HCT116 (cell line): ENCODE measurements at regions not wholly inside any gene's neighbourhood (a gene's known extent, or its start where the extent isn't known, plus 50 kb on each side); places are given as distances from the start of the nearest gene placed in this dataset.
"Not testable (repeated sequence)": the region's sequence is repeated elsewhere in the genome, so short reads cannot be mapped to it uniquely, and the experiment has no call there.

Experiments used
- ATAC-seq: fragments of 200-7000 bp; cut with Tn5 transposase; 2 replicates; pipeline ENCODE4 v1.9.1; 2020; ENCODE audit warnings: mild to moderate bottlenecking, moderate library complexity
- BruUV-seq: library from RNA; stranded (reverse); fragments of 400-500 nt; replicated peaks from 2 replicates; lab custom pipeline; 2021; lab: Mats Ljungman, UMichigan
- CTCF ChIA-PET: fragments of 300-600 bp; sonication (Branson Sonifier 250); formaldehyde crosslinking; loops from one replicate; lab custom pipeline; 2021; ENCODE audit warnings: antibody characterized with exemption; lab: Charles Lee
- POLR2A ChIA-PET: fragments of 300-600, 350-600 bp; sonication (Branson Sonifier 250); formaldehyde crosslinking; loops from one replicate; lab custom pipeline; 2021; ENCODE audit warnings: antibody characterized with exemption; lab: Charles Lee
- RAD21 ChIA-PET, 2 experiments: fragments of 300-600 bp; sonication (Branson Sonifier 250); formaldehyde crosslinking; loops; one replicate each; lab custom pipeline; 2023; ENCODE audit warnings: low total read pairs in 2 of 2; ENCODE audit not compliant: uncharacterized antibody in 2 of 2, unreplicated experiment in 2 of 2, low non-redundant PET in 1 of 2; lab: Charles Lee
- DNase-seq: peaks from one replicate; pipeline ENCODE4 v3.0.0-alpha.2; 2010; ENCODE audit warnings: low read depth, low spot score
- H2AFZ ChIP-seq: fragments of 200-600 bp; shearing (Covaris generic), sonication (generic); 2 replicates; pipeline ENCODE4 v1.6.1; 2017; ENCODE audit warnings: low read depth, mixed run types, mixed read lengths, antibody characterized with exemption, low read length; ENCODE audit not compliant: poor library complexity, severe bottlenecking
- H3K27ac ChIP-seq: 2 replicates; pipeline ENCODE4 v1.5.1; 2012; ENCODE audit warnings: low read depth, low read length
- H3K27me3 ChIP-seq: fragments of 200-600 bp; sonication (generic); 2 replicates; pipeline ENCODE4 v1.6.1; 2016; ENCODE audit warnings: mixed run types, low read length, mixed read lengths; ENCODE audit not compliant: insufficient read depth
- H3K36me3 ChIP-seq, 2 experiments: fragments of 200-500 bp in 1 of 2; fragments of 200-600 bp in 1 of 2; sonication (Bioruptor generic) in 1 of 2; sonication (generic) in 1 of 2; 2 replicates each; pipeline versions ENCODE4 v1.5.1 to v1.6.1; 2014 to 2016; ENCODE audit warnings: low read length in 2 of 2, inconsistent platforms in 1 of 2, mixed read lengths in 1 of 2, mixed run types in 1 of 2; ENCODE audit not compliant: insufficient read depth in 2 of 2, control insufficient read depth in 1 of 2
- H3K4me1 ChIP-seq, 2 experiments: fragments of 200-600 bp in 1 of 2; sonication (generic) in 1 of 2; 2 replicates each; pipeline versions ENCODE4 v1.5.1 to v1.6.1; 2012 to 2017; ENCODE audit warnings: low read length in 2 of 2, inconsistent platforms in 1 of 2, mild to moderate bottlenecking in 1 of 2, mixed read lengths in 1 of 2, mixed run types in 1 of 2, moderate library complexity in 1 of 2; ENCODE audit not compliant: insufficient read depth in 2 of 2, control insufficient read depth in 1 of 2
- H3K4me2 ChIP-seq: fragments of 200-600 bp; sonication (generic); 2 replicates; pipeline ENCODE4 v1.6.1; 2017; ENCODE audit warnings: mixed run types, low read length, mixed read lengths
- H3K4me3 ChIP-seq, 2 experiments: fragments of 200-600 bp in 1 of 2; sonication (generic) in 1 of 2; replicated peaks in 1 of 2; 2 replicates each; pipeline ENCODE4 v1.5.1; 2011 to 2016; ENCODE audit warnings: low read length in 2 of 2, control low read depth in 1 of 2, low read depth in 1 of 2, mild to moderate bottlenecking in 1 of 2, mixed read lengths in 1 of 2, mixed run types in 1 of 2
- H3K79me2 ChIP-seq: fragments of 200-600 bp; sonication (generic); 2 replicates; pipeline ENCODE4 v1.6.1; 2017; ENCODE audit warnings: mild to moderate bottlenecking, mixed run types, low read length, moderate library complexity, mixed read lengths; ENCODE audit not compliant: insufficient read depth
- H3K9ac ChIP-seq: fragments of 200-600 bp; sonication (generic); 2 replicates; pipeline ENCODE4 v1.6.1; 2016; ENCODE audit warnings: low read length, mixed read lengths
- H3K9me2 ChIP-seq: fragments of 200-600 bp; sonication (generic), shearing (Covaris generic); 2 replicates; pipeline ENCODE4 v1.6.1; 2017; ENCODE audit warnings: mixed run types, mild to moderate bottlenecking, moderate library complexity; ENCODE audit not compliant: insufficient read depth
- H3K9me3 ChIP-seq, 2 experiments: fragments of 200-500 bp in 1 of 2; fragments of 200-600 bp in 1 of 2; sonication (Bioruptor generic) in 1 of 2; sonication (generic) in 1 of 2; 2 replicates each; pipeline ENCODE4 v1.6.1; 2014 to 2017; ENCODE audit warnings: low read length in 2 of 2, mixed read lengths in 2 of 2, inconsistent platforms in 1 of 2, low read depth in 1 of 2, mild to moderate bottlenecking in 1 of 2, mixed run types in 1 of 2, moderate library complexity in 1 of 2; ENCODE audit not compliant: control insufficient read depth in 1 of 2, insufficient read depth in 1 of 2
- H4K20me1 ChIP-seq: fragments of 200-600 bp; sonication (generic), shearing (Covaris generic); 2 replicates; pipeline ENCODE4 v1.6.1; 2017; ENCODE audit warnings: mixed run types, mild to moderate bottlenecking, moderate library complexity; ENCODE audit not compliant: insufficient read depth
- CBX3 ChIP-seq: IDR thresholded peaks from 2 replicates; pipeline ENCODE4 v1.6.1; 2012; ENCODE audit warnings: low read depth
- CEBPB ChIP-seq: IDR thresholded peaks from 2 replicates; pipeline ENCODE4 v1.6.1; 2012; ENCODE audit warnings: low read depth
- CTCF ChIP-seq, 3 experiments: fragments of 200-600 bp in 1 of 3; sonication (generic) in 1 of 3; IDR thresholded peaks in 2 of 3; conservative IDR thresholded peaks in 1 of 3; 2 replicates each; pipeline ENCODE4 v1.5.1; 2012 to 2017; ENCODE audit warnings: low read depth in 2 of 3, low read length in 2 of 3, antibody characterized with exemption in 1 of 3, borderline replicate concordance in 1 of 3, control low read depth in 1 of 3, mild to moderate bottlenecking in 1 of 3, mixed read lengths in 1 of 3, mixed run types in 1 of 3, moderate library complexity in 1 of 3; ENCODE audit not compliant: insufficient read depth in 1 of 3
- ELF1 ChIP-seq: IDR thresholded peaks from 2 replicates; pipeline ENCODE4 v1.6.1; 2012; ENCODE audit warnings: low read depth, borderline replicate concordance
- EZH2 ChIP-seq: fragments of 200-600 bp; sonication (generic); IDR thresholded peaks from 2 replicates; pipeline ENCODE4 v1.6.1; 2017; ENCODE audit warnings: antibody characterized with exemption, mixed run types
- EZH2phosphoT487 ChIP-seq: fragments of 200-600 bp; IDR thresholded peaks from 2 replicates; pipeline ENCODE4 v1.6.1; 2018; ENCODE audit warnings: antibody characterized with exemption, borderline replicate concordance
- FOSL1 ChIP-seq: IDR thresholded peaks from 2 replicates; pipeline ENCODE4 v1.6.1; 2012; ENCODE audit warnings: low read depth
- POLR2A ChIP-seq: IDR thresholded peaks from 2 replicates; pipeline ENCODE4 v1.7.0; 2011; ENCODE audit warnings: borderline replicate concordance; ENCODE audit not compliant: insufficient read depth, insufficient read length; ENCODE audit errors: extremely low read depth
- RAD21 ChIP-seq: IDR thresholded peaks from 2 replicates; pipeline ENCODE4 v1.6.1; 2012; ENCODE audit warnings: low read depth, mild to moderate bottlenecking
- TCF7L2 ChIP-seq: IDR thresholded peaks from 2 replicates; pipeline ENCODE4 v1.7.0; 2011; ENCODE audit warnings: borderline replicate concordance, inconsistent platforms; ENCODE audit not compliant: insufficient read depth, insufficient read length; ENCODE audit errors: extremely low read depth
- ZNF274 ChIP-seq: fragments of 200-500 bp; sonication (Bioruptor generic); IDR thresholded peaks from 2 replicates; pipeline ENCODE4 v1.6.1; 2014; ENCODE audit warnings: mild to moderate bottlenecking, low read depth, low read length, inconsistent platforms
- intact Hi-C: fragments of 100-400 bp; cut with micrococcal nuclease; formaldehyde crosslinking; loops from 2 replicates; pipeline ENCODE4 v1.10.0; 2022
- TF ChIP-seq, protein P1 (sequence below): IDR thresholded peaks from 2 replicates; pipeline ENCODE4 v1.6.1; 2012
- TF ChIP-seq, protein P2 (sequence below): IDR thresholded peaks from 2 replicates; pipeline ENCODE4 v1.6.1; 2011; ENCODE audit warnings: mild to moderate bottlenecking, low read length, moderate library complexity; ENCODE audit not compliant: insufficient replicate concordance; ENCODE audit errors: extremely low read depth

DNA sequence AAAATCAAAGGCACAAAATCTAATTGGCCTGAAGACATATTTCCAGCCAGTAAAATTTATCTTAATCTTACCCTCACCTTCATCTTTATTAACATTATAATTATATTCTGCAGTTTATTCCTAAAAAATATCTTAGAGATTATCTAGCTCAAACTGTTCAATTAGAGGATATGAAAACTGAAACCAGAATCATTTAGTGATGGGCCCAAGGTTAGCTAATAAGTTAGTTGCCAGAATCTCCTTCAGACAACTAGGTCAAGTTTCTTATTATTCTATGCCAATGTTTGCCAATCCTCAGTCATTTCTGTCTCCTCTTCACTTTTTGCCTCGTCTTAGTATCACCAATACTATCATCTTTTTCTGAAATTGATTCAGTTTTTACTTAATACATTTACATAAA, 56.0 kb upstream of the RASA1 start:
- no peak for TF ChIP-seq ZNF274
- no peak for TF ChIP-seq POLR2A
- no peak for TF ChIP-seq ELF1
- TF ChIP-seq, protein P1, sequence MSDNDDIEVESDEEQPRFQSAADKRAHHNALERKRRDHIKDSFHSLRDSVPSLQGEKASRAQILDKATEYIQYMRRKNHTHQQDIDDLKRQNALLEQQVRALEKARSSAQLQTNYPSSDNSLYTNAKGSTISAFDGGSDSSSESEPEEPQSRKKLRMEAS, result no peak
- TF ChIP-seq RAD21, result no peak
- TF ChIP-seq EZH2phosphoT487, result no peak
- TF ChIP-seq, protein P2, sequence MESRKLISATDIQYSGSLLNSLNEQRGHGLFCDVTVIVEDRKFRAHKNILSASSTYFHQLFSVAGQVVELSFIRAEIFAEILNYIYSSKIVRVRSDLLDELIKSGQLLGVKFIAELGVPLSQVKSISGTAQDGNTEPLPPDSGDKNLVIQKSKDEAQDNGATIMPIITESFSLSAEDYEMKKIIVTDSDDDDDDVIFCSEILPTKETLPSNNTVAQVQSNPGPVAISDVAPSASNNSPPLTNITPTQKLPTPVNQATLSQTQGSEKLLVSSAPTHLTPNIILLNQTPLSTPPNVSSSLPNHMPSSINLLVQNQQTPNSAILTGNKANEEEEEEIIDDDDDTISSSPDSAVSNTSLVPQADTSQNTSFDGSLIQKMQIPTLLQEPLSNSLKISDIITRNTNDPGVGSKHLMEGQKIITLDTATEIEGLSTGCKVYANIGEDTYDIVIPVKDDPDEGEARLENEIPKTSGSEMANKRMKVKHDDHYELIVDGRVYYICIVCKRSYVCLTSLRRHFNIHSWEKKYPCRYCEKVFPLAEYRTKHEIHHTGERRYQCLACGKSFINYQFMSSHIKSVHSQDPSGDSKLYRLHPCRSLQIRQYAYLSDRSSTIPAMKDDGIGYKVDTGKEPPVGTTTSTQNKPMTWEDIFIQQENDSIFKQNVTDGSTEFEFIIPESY, result no peak
- TF ChIP-seq FOSL1, result no peak
- TF ChIP-seq CEBPB, result no peak
- TF ChIP-seq TCF7L2, result no peak
- TF ChIP-seq CBX3, result no peak
- TF ChIP-seq CTCF (IDR thresholded peaks at IDR 0.05 in 2 of 3, conservative IDR thresholded peaks at IDR 0.05 in 1 of 3; ENCODE audit: borderline replicate concordance in 1 of 3, insufficient read depth in 1 of 3, low read depth in 2 of 3, low read length in 2 of 3), result no peak
- TF ChIP-seq EZH2, result no peak
- Histone ChIP-seq H3K9ac (no peak overlapping the region), H3K27me3 (no peaks in the 10 kb centered on the region), H3K36me3 (no peaks in the 10 kb centered on the region), H4K20me1 (no peaks in the 10 kb centered on the region), H2AFZ (peak overlapping the region; percentile 75), H3K9me2 (no peaks in the 10 kb centered on the region), H3K9me3 (no peaks in the 10 kb centered on the region), H3K4me3 (no peak overlapping the region), H3K27ac (no peak overlapping the region), H3K4me1 (peaks cover 5 to 13% of the 10 kb centered on the region in 2 experiments; a peak in 3 of 4 replicates), H3K79me2 (no peaks in the 10 kb centered on the region), H3K4me2 (no peak overlapping the region)
- RAD21 ChIA-PET, result no interaction called here
- intact Hi-C loops, result no loop called here
- BruUV-seq, result no TSS peak
- ATAC-seq, result no peak
- DNase-seq, result no peak
- POLR2A ChIA-PET, result no interaction called here
- CTCF ChIA-PET, result no interaction called here

GRCh38 chr5:87212183-87212582, 55.5 kb upstream of the RASA1 start:
- DNase-seq, RAD21 ChIA-PET, CTCF ChIA-PET, H3K4me2 ChIP-seq, H4K20me1 ChIP-seq, POLR2A ChIA-PET, H3K79me2 ChIP-seq, H3K9ac ChIP-seq, H3K36me3 ChIP-seq, ATAC-seq, intact Hi-C loops, H3K27me3 ChIP-seq, H3K4me3 ChIP-seq, BruUV-seq, H3K9me3 ChIP-seq, H3K9me2 ChIP-seq, H3K27ac ChIP-seq, H2AFZ ChIP-seq: not testable (repeated sequence)
- peaks cover 5 to 13% of the 10 kb centered on the region in 2 experiments; a peak in 3 of 4 replicates for H3K4me1 ChIP-seq
